HL-60/S4 treated with retinoic acid at 250 ng/mL for 4 days and 3 days (cell line): ENCODE measurements at regions not wholly inside any gene's neighbourhood (a gene's known extent, or its start where the extent isn't known, plus 50 kb on each side); places are given as distances from the start of the nearest gene placed in this dataset.

Source experiments
- in situ Hi-C: fragments of 300-500 bp; cut with MboI; formaldehyde crosslinking; loops from 2 replicates; pipeline ENCODE4 v1.7.0; 2022; ENCODE audit warnings: low sequenced_read_pairs

- in situ Hi-C loops: no loop called here
Observed at GRCh38 chr11:127679816-127680545, 679.4 kb upstream of the KIRREL3 start.

- in situ Hi-C loops: no loop called here
Observed at GRCh38 chr11:127678631-127679030, 678.1 kb upstream of the KIRREL3 start.

- in situ Hi-C loops: no loop called here
Observed at GRCh38 chr11:127677660-127678425, 677.3 kb upstream of the KIRREL3 start.

GRCh38 chr11:127675581-127675980, 675.0 kb upstream of the KIRREL3 start:
- in situ Hi-C loops: no loop called here

GRCh38 chr11:127674754-127675153, 674.2 kb upstream of the KIRREL3 start:
- in situ Hi-C loops: no loop called here

- in situ Hi-C loops: no loop called here
Observed at GRCh38 chr11:127670374-127671119, 670.0 kb upstream of the KIRREL3 start.

- in situ Hi-C loops: no loop called here
Observed at GRCh38 chr11:127656116-127656836, 655.7 kb upstream of the KIRREL3 start.

GRCh38 chr11:127653076-127653475, 652.5 kb upstream of the KIRREL3 start:
- in situ Hi-C loops: no loop called here

- in situ Hi-C loops: no loop called here
Observed at GRCh38 chr11:127651888-127652221, 651.3 kb upstream of the KIRREL3 start.

GRCh38 chr11:127651175-127651887, 650.8 kb upstream of the KIRREL3 start:
- in situ Hi-C loops: no loop called here

GRCh38 chr11:127649958-127650357, 649.4 kb upstream of the KIRREL3 start:
- in situ Hi-C loops: no loop called here

- in situ Hi-C loops: no loop called here
Observed at GRCh38 chr11:127649071-127649470, 648.5 kb upstream of the KIRREL3 start.

GRCh38 chr11:127648583-127648982, 648.0 kb upstream of the KIRREL3 start:
- in situ Hi-C loops: no loop called here

- in situ Hi-C loops: no loop called here
Observed at GRCh38 chr11:127644366-127644765, 643.8 kb upstream of the KIRREL3 start.

- in situ Hi-C loops: no loop called here
Observed at GRCh38 chr11:127643268-127644058, 642.9 kb upstream of the KIRREL3 start.

- in situ Hi-C loops: no loop called here
Observed at GRCh38 chr11:127640561-127641451, 640.2 kb upstream of the KIRREL3 start.

GRCh38 chr11:127639916-127640315, 639.3 kb upstream of the KIRREL3 start:
- in situ Hi-C loops: no loop called here

- in situ Hi-C loops: no loop called here
Observed at GRCh38 chr11:127632976-127633680, 632.6 kb upstream of the KIRREL3 start.
